NB4 (cell line): ENCODE measurements at regions not wholly inside any gene's neighbourhood (a gene's known extent, or its start where the extent isn't known, plus 50 kb on each side); places are given as distances from the start of the nearest gene placed in this dataset.

Experiments
- CTCF ChIP-seq: IDR thresholded peaks from one replicate; pipeline ENCODE4 v1.5.1; 2012; ENCODE audit warnings: low read depth, low read length
- MAX ChIP-seq: IDR thresholded peaks from 2 replicates; pipeline ENCODE4 v1.6.1; 2011; ENCODE audit warnings: low read depth, low read length
- MYC ChIP-seq: IDR thresholded peaks from 2 replicates; pipeline ENCODE4 v1.6.1; 2011; ENCODE audit warnings: low read depth, low read length
- POLR2A ChIP-seq: IDR thresholded peaks from 2 replicates; pipeline ENCODE4 v1.6.1; 2011; ENCODE audit warnings: mild to moderate bottlenecking; ENCODE audit not compliant: insufficient read length; ENCODE audit errors: extremely low read depth

- TF ChIP-seq POLR2A (no peak), CTCF (no peak), MAX (no peak), MYC (no peak)
Observed at GRCh38 chr2:9095226-9095625, 91.7 kb upstream of the MBOAT2 start.
